HUES48 (cell line): ENCODE measurements at regions not wholly inside any gene's neighbourhood (a gene's known extent, or its start where the extent isn't known, plus 50 kb on each side); places are given as distances from the start of the nearest gene placed in this dataset.

Experiments
- H3K27ac ChIP-seq: one replicate; pipeline ENCODE4 v1.7.0; 2013; ENCODE audit warnings: low read depth, low read length, inconsistent platforms
- H3K27me3 ChIP-seq: 2 replicates; pipeline ENCODE4 v1.6.1; 2013; ENCODE audit warnings: mild to moderate bottlenecking, low read length; ENCODE audit not compliant: control insufficient read depth, insufficient read depth
- H3K36me3 ChIP-seq: 2 replicates; pipeline ENCODE4 v1.6.1; 2013; ENCODE audit warnings: low read length; ENCODE audit not compliant: control insufficient read depth, insufficient read depth
- H3K4me1 ChIP-seq: 2 replicates; pipeline ENCODE4 v1.6.1; 2013; ENCODE audit warnings: mild to moderate bottlenecking, low read length; ENCODE audit not compliant: control insufficient read depth, insufficient read depth
- H3K4me3 ChIP-seq: 2 replicates; pipeline ENCODE4 v1.5.1; 2013; ENCODE audit warnings: mild to moderate bottlenecking, low read depth, low read length
- H3K9ac ChIP-seq: 2 replicates; pipeline ENCODE4 v1.6.1; 2013; ENCODE audit warnings: mild to moderate bottlenecking, low read depth, low read length, moderate library complexity
- H3K9me3 ChIP-seq: 2 replicates; pipeline ENCODE4 v1.6.1; 2013; ENCODE audit warnings: low read length; ENCODE audit not compliant: control insufficient read depth, insufficient read depth

DNA sequence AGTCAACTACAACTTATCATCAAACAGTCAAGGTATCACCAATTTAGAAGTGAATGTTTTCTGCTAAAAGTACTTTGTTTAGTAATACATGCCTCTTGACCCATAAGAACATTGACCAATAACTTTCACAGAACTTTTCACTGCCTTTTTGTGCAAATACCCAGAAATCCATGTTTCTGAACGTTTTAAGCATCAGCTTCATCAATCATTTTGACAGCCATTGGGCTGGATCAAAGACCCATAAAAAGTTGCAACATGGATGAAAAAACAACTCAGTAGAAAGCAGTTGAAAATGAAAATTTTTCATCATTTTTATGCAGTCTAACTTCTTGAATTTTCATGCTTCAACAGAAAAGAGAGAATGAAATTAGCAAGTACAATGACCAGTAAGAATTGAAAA lies 466.7 kb downstream of the TRAM1L1 start:
- Histone ChIP-seq H3K4me3 (no peak overlapping the region), H3K9ac (no peak overlapping the region), H3K4me1 (no peaks in the 10 kb centered on the region), H3K36me3 (no peaks in the 10 kb centered on the region), H3K27ac (no peak overlapping the region), H3K9me3 (no peaks in the 10 kb centered on the region), H3K27me3 (no peaks in the 10 kb centered on the region)

DNA sequence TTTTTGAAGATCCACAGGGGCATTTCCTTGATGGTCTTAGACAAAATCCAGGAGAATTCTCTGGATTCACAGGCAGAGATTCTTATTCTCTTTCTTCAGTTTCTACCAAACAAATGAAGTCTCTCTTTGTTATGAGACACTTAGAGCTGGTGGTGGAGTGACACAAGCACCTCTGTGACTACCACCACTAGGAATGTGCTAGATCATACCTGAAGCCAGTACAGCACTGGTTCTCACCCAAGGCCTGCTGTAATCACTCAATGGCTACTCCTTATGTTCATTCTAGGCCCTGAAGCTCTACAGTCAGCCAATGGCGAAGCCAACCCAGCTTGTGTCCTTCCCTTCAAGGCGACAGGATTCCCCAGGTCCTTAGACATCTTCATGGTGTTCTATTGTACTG lies 482.3 kb downstream of the TRAM1L1 start:
- no peak overlapping the region for H3K27ac ChIP-seq
- H3K4me3 ChIP-seq, result no peak overlapping the region
- no peaks in the 10 kb centered on the region for H3K27me3 ChIP-seq
- H3K4me1 ChIP-seq, result no peaks in the 10 kb centered on the region
- no peaks in the 10 kb centered on the region for H3K36me3 ChIP-seq
- no peak overlapping the region for H3K9ac ChIP-seq
- no peaks in the 10 kb centered on the region for H3K9me3 ChIP-seq

DNA sequence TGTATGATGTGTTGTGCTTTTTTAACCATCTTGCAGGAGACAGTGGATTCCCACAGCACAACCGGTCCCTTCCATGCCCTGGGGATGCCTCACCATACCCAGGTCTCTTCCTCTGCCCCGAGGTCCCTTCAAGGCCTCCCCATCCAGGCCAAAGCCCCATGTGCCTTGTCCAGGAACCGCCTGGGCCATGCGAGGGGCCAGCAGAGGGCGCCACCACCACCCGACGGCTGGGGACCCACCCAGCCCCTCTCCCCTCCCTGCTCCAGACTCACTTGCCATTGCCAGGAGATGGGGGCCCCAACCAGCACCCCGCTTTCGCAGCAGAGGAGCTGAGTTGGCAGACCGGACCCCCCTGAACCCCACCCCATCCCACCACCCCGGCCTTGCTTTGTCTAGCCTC lies 485.5 kb downstream of the TRAM1L1 start:
- no peak overlapping the region for H3K9ac ChIP-seq
- H3K4me3 ChIP-seq, result no peak overlapping the region
- H3K27me3 ChIP-seq, result no peaks in the 10 kb centered on the region
- H3K36me3 ChIP-seq, result no peaks in the 10 kb centered on the region
- no peaks in the 10 kb centered on the region for H3K4me1 ChIP-seq
- H3K9me3 ChIP-seq, result no peaks in the 10 kb centered on the region
- H3K27ac ChIP-seq, result no peak overlapping the region

DNA sequence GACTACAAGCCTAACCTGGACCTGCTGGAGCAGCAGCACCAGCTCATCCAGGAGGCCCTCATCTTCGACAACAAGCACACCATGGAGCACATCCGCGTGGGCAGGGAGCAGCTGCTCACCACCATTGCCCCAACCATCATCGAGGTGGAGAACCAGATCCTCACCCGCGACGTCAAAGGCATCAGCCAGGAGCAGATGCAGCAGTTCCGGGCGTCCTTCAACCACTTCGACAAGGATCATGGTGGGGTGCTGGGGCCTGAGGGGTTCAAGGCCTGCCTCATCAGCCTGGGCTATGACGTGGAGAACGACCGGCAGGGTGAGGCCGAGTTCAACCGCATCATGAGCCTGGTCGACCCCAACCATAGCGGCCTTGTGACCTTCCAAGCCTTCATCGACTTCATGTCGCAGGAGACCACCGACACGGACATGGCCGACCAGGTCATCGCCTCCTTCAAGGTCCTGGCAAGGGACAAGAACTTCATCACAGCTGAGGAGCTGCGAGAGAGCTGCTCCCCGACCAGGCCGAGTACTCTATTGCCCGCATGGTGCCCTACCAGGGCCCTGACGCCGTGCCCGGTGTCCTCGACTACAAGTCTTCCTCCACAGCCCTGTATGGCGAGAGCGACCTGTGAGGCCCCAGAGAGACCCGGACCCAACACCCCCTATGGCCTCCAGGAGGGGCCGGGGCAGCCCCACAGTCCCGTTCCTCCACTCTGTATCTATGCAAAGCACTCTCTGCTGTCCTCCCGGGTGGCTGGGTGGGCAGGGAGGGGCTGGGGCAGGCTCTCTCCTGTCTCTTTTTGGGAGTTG lies 486.2 kb downstream of the TRAM1L1 start:
- H3K27me3 ChIP-seq, result no peaks in the 10 kb centered on the region
- H3K9ac ChIP-seq, result no peak overlapping the region
- H3K36me3 ChIP-seq, result no peaks in the 10 kb centered on the region
- H3K27ac ChIP-seq, result no peak overlapping the region
- no peaks in the 10 kb centered on the region for H3K4me1 ChIP-seq
- H3K4me3 ChIP-seq, result no peak overlapping the region
- no peaks in the 10 kb centered on the region for H3K9me3 ChIP-seq

DNA sequence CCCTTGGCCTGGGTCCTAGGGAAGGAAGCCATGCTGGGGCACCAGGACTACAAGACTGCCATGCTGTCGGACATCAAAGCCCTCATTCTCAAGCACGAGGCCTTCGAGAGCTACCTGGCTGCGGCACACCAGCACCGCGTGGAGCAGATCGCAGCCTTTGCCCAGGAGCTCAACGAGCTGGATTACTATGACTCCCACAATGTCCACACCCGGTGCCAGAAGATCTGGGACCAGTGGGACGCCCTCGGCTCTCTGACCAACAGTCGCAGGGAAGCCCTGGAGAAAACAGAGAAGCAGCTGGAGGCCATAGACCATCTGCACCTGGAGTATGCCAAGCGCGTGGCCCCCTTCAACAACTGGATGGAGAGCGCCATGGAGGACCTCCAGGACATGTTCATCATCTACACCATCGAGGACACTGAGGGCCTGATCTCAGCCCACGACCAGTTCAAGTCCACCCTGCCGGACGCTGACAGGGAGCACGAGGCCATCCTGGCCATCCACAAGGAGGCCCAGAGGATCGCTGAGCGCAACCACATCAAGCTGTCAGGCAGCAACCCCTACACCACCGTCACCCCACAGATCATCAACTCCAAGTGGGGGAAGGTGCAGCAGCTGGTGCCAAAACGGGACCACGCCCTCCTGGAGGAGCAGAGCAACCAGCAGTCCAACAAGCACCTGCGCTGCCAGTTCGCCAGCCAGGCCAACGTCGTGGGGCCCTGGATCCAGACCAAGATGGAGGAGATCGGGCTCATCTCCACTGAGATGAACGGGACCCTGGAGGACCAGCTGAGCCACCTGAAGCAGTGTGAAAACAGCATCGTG lies 487.0 kb downstream of the TRAM1L1 start:
- no peaks in the 10 kb centered on the region for H3K9me3 ChIP-seq
- H3K4me3 ChIP-seq, result no peak overlapping the region
- H3K36me3 ChIP-seq, result no peaks in the 10 kb centered on the region
- H3K9ac ChIP-seq, result no peak overlapping the region
- no peak overlapping the region for H3K27ac ChIP-seq
- H3K27me3 ChIP-seq, result no peaks in the 10 kb centered on the region
- no peaks in the 10 kb centered on the region for H3K4me1 ChIP-seq

DNA sequence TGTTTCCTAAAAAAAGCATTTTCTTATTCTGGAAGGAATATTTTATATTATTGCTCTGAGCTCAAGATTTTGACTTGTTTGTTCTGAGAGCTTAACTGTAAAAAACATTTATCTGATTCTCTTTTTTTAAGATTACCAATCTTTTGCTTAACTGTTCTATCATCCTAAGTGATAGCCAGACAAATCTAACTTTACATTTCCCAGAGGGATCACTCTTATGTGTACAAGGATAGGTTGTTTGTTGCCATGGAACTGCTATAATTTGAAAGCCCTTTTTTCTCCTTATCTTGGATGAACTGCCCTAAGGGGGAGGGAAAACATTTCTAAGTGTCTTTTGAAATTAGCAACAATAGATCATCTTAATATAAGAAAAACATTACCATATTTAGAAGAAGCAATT lies 494.7 kb downstream of the TRAM1L1 start:
- H3K36me3 ChIP-seq, result no peaks in the 10 kb centered on the region
- no peak overlapping the region for H3K4me3 ChIP-seq
- H3K27me3 ChIP-seq, result no peaks in the 10 kb centered on the region
- no peak overlapping the region for H3K27ac ChIP-seq
- no peaks in the 10 kb centered on the region for H3K4me1 ChIP-seq
- no peaks in the 10 kb centered on the region for H3K9me3 ChIP-seq
- no peak overlapping the region for H3K9ac ChIP-seq

DNA sequence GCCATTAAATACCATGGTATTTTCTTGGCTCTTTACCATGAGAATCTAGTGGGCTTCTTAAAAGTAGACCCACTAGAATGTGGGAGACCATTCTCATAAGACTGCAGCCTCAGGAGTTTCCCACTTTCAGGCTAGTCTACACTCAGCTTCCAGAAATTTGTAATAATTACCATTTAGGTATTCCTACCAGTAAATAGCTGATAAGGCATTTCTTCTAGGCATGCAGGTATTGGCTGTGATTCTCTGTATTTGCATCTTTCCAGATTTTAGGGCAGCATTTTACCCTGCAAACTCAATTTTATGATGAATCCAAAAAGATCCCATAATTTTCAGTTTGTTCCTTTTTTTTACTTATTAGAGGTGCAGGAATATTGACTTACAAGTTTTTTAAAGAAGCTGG lies 496.6 kb downstream of the TRAM1L1 start:
- Histone ChIP-seq H3K27ac (no peak overlapping the region), H3K9me3 (no peaks in the 10 kb centered on the region), H3K27me3 (no peaks in the 10 kb centered on the region), H3K9ac (no peak overlapping the region), H3K4me1 (no peaks in the 10 kb centered on the region), H3K4me3 (no peak overlapping the region), H3K36me3 (no peaks in the 10 kb centered on the region)

DNA sequence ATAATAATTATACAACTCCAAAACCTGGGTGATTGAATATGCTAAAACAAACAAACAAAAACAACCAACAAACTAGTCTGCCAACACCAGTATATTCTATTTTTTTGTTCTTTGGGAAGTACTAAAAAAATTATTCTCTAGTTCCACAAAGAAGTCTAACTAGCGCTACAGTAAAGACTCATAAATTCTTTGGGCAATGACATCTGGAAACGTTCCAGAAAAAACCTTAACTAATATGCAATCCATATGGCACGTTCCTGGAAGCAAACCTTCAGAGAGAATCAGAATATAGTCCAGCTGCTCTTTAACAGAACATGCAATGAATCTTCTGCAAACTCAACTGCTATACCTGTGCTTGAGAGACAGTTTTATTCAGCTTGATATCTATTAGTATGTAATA lies 500.1 kb downstream of the TRAM1L1 start:
- no peaks in the 10 kb centered on the region for H3K27me3 ChIP-seq
- no peaks in the 10 kb centered on the region for H3K4me1 ChIP-seq
- no peaks in the 10 kb centered on the region for H3K9me3 ChIP-seq
- H3K36me3 ChIP-seq, result no peaks in the 10 kb centered on the region
- no peak overlapping the region for H3K27ac ChIP-seq
- H3K9ac ChIP-seq, result no peak overlapping the region
- no peak overlapping the region for H3K4me3 ChIP-seq

DNA sequence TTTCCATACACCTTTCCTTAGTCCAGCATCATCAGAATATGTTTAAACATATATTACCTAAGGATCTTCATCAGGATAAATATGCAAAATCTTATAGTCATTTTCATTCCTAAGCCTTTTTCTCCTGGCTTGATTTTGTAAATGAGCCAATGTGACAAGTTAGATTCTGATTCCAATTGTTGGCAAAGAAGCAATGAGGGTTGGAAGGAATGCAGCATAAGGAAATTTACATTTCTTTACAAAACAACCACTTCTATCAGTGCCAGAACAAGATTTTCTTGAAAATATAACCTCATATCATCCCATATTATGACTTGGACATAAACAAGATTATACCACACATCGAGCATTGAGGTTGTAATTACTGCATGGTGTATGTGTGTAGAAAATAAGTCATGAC lies 508.1 kb downstream of the TRAM1L1 start:
- H3K27me3 ChIP-seq, result no peaks in the 10 kb centered on the region
- H3K9ac ChIP-seq, result no peak overlapping the region
- H3K36me3 ChIP-seq, result no peaks in the 10 kb centered on the region
- no peak overlapping the region for H3K27ac ChIP-seq
- peaks cover 9% of the 10 kb centered on the region; the same call in 1 of the 2 replicates for H3K9me3 ChIP-seq
- no peaks in the 10 kb centered on the region for H3K4me1 ChIP-seq
- H3K4me3 ChIP-seq, result no peak overlapping the region

DNA sequence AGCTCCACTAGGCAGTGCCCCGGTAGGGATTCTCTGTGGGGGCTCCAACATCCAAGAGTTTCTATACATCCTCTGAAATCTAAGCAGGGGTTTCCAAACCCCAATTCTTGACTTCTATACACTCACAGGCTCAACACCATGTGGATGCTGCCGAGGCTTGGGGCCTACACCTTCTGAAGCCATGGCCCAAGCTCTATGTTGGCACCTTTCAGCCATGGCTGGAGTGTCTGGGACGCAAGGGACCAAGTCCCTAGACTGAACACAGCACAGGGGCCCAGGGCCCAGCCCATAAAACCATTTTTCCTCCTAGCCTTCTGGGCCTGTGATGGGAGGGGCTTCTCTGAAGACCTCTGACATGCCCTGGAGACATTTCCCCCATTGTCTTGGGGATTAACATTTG lies 511.8 kb downstream of the TRAM1L1 start:
- Histone ChIP-seq H3K9ac (no peak overlapping the region), H3K4me3 (no peak overlapping the region), H3K27me3 (no peaks in the 10 kb centered on the region), H3K36me3 (no peaks in the 10 kb centered on the region), H3K4me1 (no peaks in the 10 kb centered on the region), H3K9me3 (peaks cover 12% of the 10 kb centered on the region), H3K27ac (no peak overlapping the region)

DNA sequence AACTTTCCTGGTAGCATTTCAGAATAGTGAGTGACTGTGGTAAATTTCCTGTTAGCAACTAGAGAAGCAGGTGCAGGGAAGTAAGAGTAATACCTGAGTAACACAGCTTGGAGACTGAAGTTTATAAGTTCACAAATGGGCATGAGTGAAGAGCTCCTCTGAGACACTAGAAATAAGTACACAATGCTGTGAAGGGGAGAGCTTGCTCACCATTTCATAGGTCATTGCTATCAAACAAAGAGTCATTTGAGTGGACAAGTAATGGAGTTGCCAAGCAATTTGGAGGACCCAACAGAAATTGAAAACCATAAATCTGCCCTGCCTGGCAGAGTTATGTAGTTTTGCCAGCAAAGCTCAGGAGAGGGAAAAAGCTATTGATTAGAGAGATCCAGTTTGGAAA lies 523.6 kb downstream of the TRAM1L1 start:
- Histone ChIP-seq H3K27me3 (no peaks in the 10 kb centered on the region), H3K9ac (no peak overlapping the region), H3K36me3 (no peaks in the 10 kb centered on the region), H3K4me3 (no peak overlapping the region), H3K27ac (no peak overlapping the region), H3K9me3 (peaks cover 3% of the 10 kb centered on the region; the same call in 1 of the 2 replicates), H3K4me1 (no peaks in the 10 kb centered on the region)
